SK-N-SH treated with all-trans-retinoic acid at 6 μM for 48 hours (cell line): ENCODE measurements at regions not wholly inside any gene's neighbourhood (a gene's known extent, or its start where the extent isn't known, plus 50 kb on each side); places are given as distances from the start of the nearest gene placed in this dataset.

Source experiments
- ATAC-seq: fragments of 200-7000 bp; cut with Tn5 transposase; 3 replicates; pipeline ENCODE4 v1.9.1; 2020; ENCODE audit warnings: mild to moderate bottlenecking, moderate library complexity
- ARNTL ChIP-seq: fragments of 450-650 bp; formaldehyde crosslinking; IDR thresholded peaks from 2 replicates; pipeline ENCODE4 v1.5.0; 2020; ENCODE audit warnings: low read depth, mild to moderate bottlenecking, moderate library complexity, borderline replicate concordance
- BACH2 ChIP-seq: fragments of 250-450 bp; sonication (Bioruptor Pico); IDR thresholded peaks from 2 replicates; pipeline ENCODE4 v1.9.0; 2021; ENCODE audit warnings: mild to moderate bottlenecking, borderline replicate concordance
- CSDC2 ChIP-seq: fragments of 250-450 bp; sonication (Bioruptor Pico); IDR thresholded peaks from 2 replicates; pipeline ENCODE4 v1.5.0; 2020; ENCODE audit warnings: mild to moderate bottlenecking, moderate library complexity
- ESRRG ChIP-seq: fragments of 250-450 bp; sonication (Bioruptor Pico); IDR thresholded peaks from 2 replicates; pipeline ENCODE4 v1.6.1; 2021; ENCODE audit warnings: mild to moderate bottlenecking
- GLIS3 ChIP-seq: fragments of 250-450 bp; sonication (Bioruptor Pico); IDR thresholded peaks from 2 replicates; pipeline ENCODE4 v1.5.0; 2020; ENCODE audit warnings: mild to moderate bottlenecking, moderate library complexity
- ISL1 ChIP-seq: fragments of 250-450 bp; sonication (Bioruptor Pico); IDR thresholded peaks from 2 replicates; pipeline ENCODE4 v2.1.2; 2022; ENCODE audit warnings: mild to moderate bottlenecking, moderate library complexity
- OSR1 ChIP-seq: fragments of 250-450 bp; sonication (Bioruptor Pico); IDR thresholded peaks from 2 replicates; pipeline ENCODE4 v1.8.0; 2022; ENCODE audit warnings: moderate library complexity, mild to moderate bottlenecking, inconsistent platforms
- PATZ1 ChIP-seq: fragments of 250-450 bp; sonication (Bioruptor Pico); IDR thresholded peaks from 2 replicates; pipeline ENCODE4 v1.8.0; 2020; ENCODE audit warnings: mild to moderate bottlenecking, moderate library complexity, borderline replicate concordance
- POU6F1 ChIP-seq: fragments of 250-450 bp; sonication (Bioruptor Pico); IDR thresholded peaks from 2 replicates; pipeline ENCODE4 v1.8.0; 2021; ENCODE audit warnings: low read depth, mild to moderate bottlenecking, moderate library complexity, borderline replicate concordance
- RARB ChIP-seq: fragments of 250-450 bp; sonication (Bioruptor Pico); IDR thresholded peaks from 2 replicates; pipeline ENCODE4 v1.8.0; 2021; ENCODE audit warnings: mild to moderate bottlenecking, moderate library complexity
- SNAI2 ChIP-seq: fragments of 250-450 bp; sonication (Bioruptor Pico); IDR thresholded peaks from 2 replicates; pipeline ENCODE4 v1.5.0; 2020; ENCODE audit warnings: mild to moderate bottlenecking, moderate library complexity
- TCF4 ChIP-seq: fragments of 250-450 bp; sonication (Bioruptor Pico); IDR thresholded peaks from 2 replicates; pipeline ENCODE4 v1.8.0; 2021; ENCODE audit warnings: mild to moderate bottlenecking, moderate library complexity, borderline replicate concordance
- TSHZ2 ChIP-seq: fragments of 250-450 bp; sonication (Bioruptor Pico); IDR thresholded peaks from 2 replicates; pipeline ENCODE4 v1.5.0; 2020; ENCODE audit warnings: mild to moderate bottlenecking, moderate library complexity
- ZC3H10 ChIP-seq: fragments of 250-450 bp; sonication (Bioruptor Pico); IDR thresholded peaks from 2 replicates; pipeline ENCODE4 v1.5.1; 2021; ENCODE audit warnings: mild to moderate bottlenecking, moderate library complexity
- ZFP3 ChIP-seq: fragments of 250-450 bp; sonication (Bioruptor Pico); IDR thresholded peaks from 2 replicates; pipeline ENCODE4 v1.5.0; 2020; ENCODE audit warnings: mild to moderate bottlenecking, moderate library complexity
- ZFP30 ChIP-seq: fragments of 450-650 bp; formaldehyde crosslinking; IDR thresholded peaks from 2 replicates; pipeline ENCODE4 v1.5.0; 2022; ENCODE audit warnings: mild to moderate bottlenecking, moderate library complexity
- ZNF565 ChIP-seq: fragments of 450-650 bp; formaldehyde crosslinking; conservative IDR thresholded peaks from 2 replicates; pipeline ENCODE4 v1.5.0; 2020; ENCODE audit warnings: low read depth, mild to moderate bottlenecking, moderate library complexity
- ZNF70 ChIP-seq: fragments of 450-650 bp; formaldehyde crosslinking; IDR thresholded peaks from 2 replicates; pipeline ENCODE4 v1.5.0; 2020; ENCODE audit warnings: mild to moderate bottlenecking, moderate library complexity
- ZNF8 ChIP-seq: fragments of 450-650 bp; formaldehyde crosslinking; IDR thresholded peaks from 2 replicates; pipeline ENCODE4 v1.5.0; 2020; ENCODE audit warnings: mild to moderate bottlenecking, moderate library complexity
- TF ChIP-seq, protein P1 (sequence below): fragments of 250-450 bp; sonication (Bioruptor Pico); IDR thresholded peaks from 2 replicates; pipeline ENCODE4 v1.5.1; 2020; ENCODE audit warnings: low read depth, mild to moderate bottlenecking, moderate library complexity

DNA sequence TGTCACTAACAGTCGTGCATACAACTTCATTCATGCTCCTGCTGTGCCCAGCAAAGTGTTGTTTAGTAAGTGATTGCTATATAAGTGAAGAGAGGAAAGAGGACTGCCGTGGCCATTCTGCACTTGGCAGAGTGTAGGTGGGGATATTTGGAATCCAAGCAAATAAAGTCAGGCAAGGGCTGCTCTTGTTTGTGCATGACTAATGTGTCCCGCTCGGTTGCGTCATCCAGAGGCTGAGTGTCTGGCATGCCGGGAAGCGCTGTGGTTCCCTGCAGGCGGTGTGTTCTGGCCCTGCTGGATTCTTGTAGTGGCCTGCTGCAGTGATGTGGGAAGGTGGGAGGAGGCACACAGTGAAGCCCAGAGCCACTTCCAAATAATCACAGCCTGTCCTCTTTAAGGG, 136.9 kb upstream of the ANKH start (continued):
- no peak for TF ChIP-seq TSHZ2
- TF ChIP-seq SNAI2 (CRISPR knock-in tag) = 0 out of 2 replicates have a peak, but pooled peaks have one; percentile 49
- 0 out of 2 replicates have a peak, but pooled peaks have one; percentile 39 for TF ChIP-seq ZFP3 (CRISPR knock-in tag)

DNA sequence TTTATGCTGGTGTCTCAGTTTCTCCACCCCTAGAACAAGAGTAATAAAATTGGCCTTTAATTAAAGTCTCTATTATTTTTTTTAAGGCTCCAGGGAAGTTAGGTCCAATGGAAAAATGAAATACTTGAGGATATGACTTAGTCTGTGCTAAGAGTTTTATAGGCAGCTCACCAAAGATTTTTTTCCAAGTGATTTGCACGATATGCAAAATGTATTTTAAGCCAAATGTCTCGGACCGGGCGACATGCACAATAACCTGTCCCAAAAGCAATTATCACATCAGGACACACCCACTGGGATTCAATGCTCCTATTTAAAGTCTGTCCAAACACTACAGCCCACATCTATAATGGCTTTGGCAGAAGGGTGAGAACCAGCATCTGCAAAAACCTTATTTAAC, 136.1 kb upstream of the ANKH start:
- TF ChIP-seq TCF4 (CRISPR knock-in tag) (no peak), ARNTL (CRISPR knock-in tag) (no peak), ZFP30 (CRISPR knock-in tag) (no peak), ESRRG (CRISPR knock-in tag) (no peak), POU6F1 (CRISPR knock-in tag) (no peak), ISL1 (CRISPR knock-in tag) (no peak), CSDC2 (CRISPR knock-in tag) (no peak), BACH2 (CRISPR knock-in tag) (no peak), ZFP3 (CRISPR knock-in tag) (no peak)
- TF ChIP-seq, protein P1, sequence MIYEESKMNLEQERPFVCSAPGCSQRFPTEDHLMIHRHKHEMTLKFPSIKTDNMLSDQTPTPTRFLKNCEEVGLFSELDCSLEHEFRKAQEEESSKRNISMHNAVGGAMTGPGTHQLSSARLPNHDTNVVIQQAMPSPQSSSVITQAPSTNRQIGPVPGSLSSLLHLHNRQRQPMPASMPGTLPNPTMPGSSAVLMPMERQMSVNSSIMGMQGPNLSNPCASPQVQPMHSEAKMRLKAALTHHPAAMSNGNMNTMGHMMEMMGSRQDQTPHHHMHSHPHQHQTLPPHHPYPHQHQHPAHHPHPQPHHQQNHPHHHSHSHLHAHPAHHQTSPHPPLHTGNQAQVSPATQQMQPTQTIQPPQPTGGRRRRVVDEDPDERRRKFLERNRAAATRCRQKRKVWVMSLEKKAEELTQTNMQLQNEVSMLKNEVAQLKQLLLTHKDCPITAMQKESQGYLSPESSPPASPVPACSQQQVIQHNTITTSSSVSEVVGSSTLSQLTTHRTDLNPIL (CRISPR knock-in tag) = no peak

DNA sequence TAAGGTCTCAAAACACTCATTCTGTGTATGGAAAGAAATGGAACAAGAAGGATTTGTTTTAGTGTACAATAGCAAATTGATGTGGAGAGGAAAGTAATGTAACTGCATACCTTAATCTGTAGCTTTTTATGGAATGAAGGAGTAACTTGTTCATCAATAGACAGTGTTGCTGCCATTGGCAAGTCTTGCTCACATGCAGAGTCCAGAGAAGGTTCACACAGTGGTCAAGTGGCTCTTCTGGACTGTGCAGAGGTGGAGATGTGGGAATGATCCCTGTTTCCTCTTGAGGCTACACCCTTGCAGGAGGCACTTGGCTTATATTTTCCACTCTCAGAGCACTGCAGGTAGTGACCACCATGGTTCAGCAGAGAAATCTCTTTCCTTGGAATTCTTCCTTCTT, 132.9 kb upstream of the ANKH start:
- TF ChIP-seq ZNF70 (CRISPR knock-in tag) (no peak), ISL1 (CRISPR knock-in tag) (no peak), ZFP3 (CRISPR knock-in tag) (no peak), ZNF8 (CRISPR knock-in tag) (no peak), ZC3H10 (CRISPR knock-in tag) (no peak), ZNF565 (CRISPR knock-in tag) (no peak), SNAI2 (CRISPR knock-in tag) (no peak), RARB (no peak), GLIS3 (no peak), POU6F1 (CRISPR knock-in tag) (no peak), OSR1 (no peak), PATZ1 (no peak), ESRRG (CRISPR knock-in tag) (no peak), TCF4 (CRISPR knock-in tag) (no peak)
- TF ChIP-seq, protein P1 (CRISPR knock-in tag) = no peak

More for the DNA sequence above, 136.1 kb upstream of the ANKH start:
- no peak for ATAC-seq

More for the DNA sequence above, 132.9 kb upstream of the ANKH start:
- no peak for ATAC-seq
